ENCODE measurements at regions not wholly inside any gene's neighbourhood (a gene's known extent, or its start where the extent isn't known, plus 50 kb on each side); places are given as distances from the start of the nearest gene placed in this dataset.

DNA sequence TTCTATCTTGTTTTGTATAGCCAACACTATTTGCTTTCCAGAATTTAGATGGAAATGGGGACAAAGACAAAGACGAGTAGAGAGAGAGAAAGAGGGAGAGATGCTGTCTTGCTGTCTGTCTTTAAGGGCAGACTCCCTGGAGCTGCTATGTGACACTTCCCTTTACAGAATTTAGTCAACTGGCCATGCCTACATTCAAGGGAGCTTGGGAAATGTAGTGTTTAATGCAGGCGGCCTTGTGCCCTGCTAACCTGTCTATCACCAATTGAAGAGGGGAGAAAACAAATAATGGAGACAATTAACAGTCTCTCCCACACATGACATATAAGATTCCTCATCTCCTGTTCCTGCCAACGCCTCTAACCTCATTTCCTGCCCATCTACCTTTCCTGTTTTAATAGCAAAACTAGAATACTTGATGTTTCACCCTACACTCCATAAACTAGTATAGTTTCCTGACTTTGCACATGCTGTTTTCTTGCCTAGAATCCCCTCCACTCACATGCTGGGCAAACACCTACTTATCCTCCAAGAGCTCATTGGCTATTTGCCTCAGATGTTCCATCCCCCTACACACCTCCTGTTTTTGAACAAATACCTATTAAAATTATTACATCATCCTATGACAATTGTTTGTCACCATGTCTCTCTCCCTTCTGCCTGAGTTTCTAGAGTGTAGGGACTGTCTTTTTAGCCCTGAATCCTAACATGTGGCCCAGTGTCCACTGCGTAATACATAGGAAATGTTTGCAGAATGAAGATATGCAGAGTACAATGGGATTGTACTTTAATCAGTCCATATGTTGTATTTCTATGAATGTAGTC, 117.2 kb downstream of the SLC25A24 start:
- intact Hi-C loops (cut with micrococcal nuclease): no loop called here
- TF ChIP-seq, protein P1, sequence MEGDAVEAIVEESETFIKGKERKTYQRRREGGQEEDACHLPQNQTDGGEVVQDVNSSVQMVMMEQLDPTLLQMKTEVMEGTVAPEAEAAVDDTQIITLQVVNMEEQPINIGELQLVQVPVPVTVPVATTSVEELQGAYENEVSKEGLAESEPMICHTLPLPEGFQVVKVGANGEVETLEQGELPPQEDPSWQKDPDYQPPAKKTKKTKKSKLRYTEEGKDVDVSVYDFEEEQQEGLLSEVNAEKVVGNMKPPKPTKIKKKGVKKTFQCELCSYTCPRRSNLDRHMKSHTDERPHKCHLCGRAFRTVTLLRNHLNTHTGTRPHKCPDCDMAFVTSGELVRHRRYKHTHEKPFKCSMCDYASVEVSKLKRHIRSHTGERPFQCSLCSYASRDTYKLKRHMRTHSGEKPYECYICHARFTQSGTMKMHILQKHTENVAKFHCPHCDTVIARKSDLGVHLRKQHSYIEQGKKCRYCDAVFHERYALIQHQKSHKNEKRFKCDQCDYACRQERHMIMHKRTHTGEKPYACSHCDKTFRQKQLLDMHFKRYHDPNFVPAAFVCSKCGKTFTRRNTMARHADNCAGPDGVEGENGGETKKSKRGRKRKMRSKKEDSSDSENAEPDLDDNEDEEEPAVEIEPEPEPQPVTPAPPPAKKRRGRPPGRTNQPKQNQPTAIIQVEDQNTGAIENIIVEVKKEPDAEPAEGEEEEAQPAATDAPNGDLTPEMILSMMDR (IDR thresholded peaks at IDR 0.05; ENCODE audit: borderline replicate concordance): no peak
- H3K4me1 ChIP-seq: no peaks in the 10 kb centered on the region

DNA sequence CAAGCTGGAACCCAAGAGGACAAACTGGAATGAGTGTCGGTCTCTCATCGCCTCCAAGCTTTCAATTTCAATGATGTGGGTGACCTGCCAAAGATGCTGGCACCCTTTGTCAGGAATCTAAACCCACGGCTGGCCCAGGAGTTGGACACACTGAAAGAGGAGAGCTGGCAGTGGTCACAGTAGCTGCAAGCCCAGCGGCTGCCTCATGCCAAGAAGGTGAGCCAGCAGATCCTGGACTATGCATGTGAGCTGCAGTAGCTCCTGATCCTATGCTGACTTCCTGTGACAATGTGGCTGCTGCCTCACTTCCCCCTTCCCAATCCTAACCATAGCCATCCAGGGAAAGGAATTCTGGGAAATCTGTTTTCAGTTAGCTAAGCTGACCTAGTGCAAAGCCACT, 117.0 kb upstream of the VAV3 start:
- DNase-seq: no peak
- Histone ChIP-seq H3K9me3 (replicated peaks) (no peaks in the 10 kb centered on the region), H3K4me3 (no peak overlapping the region), H3K36me3 (no peaks in the 10 kb centered on the region), H3K4me1 (no peaks in the 10 kb centered on the region), H3K27me3 (ENCODE audit: low read depth) (no peaks in the 10 kb centered on the region), H3K27ac (replicated peaks) (no peak overlapping the region)
- TF ChIP-seq, protein P1 (IDR thresholded peaks at IDR 0.05; ENCODE audit: borderline replicate concordance): no peak
- intact Hi-C loops (cut with micrococcal nuclease): no loop called here

More for the DNA sequence above, 117.2 kb downstream of the SLC25A24 start:
- Histone ChIP-seq H3K27me3 (ENCODE audit: low read depth) (no peaks in the 10 kb centered on the region), H3K4me3 (no peak overlapping the region), H3K36me3 (no peaks in the 10 kb centered on the region), H3K27ac (replicated peaks) (no peak overlapping the region), H3K9me3 (replicated peaks) (no peaks in the 10 kb centered on the region)
- no peak for DNase-seq

DNA sequence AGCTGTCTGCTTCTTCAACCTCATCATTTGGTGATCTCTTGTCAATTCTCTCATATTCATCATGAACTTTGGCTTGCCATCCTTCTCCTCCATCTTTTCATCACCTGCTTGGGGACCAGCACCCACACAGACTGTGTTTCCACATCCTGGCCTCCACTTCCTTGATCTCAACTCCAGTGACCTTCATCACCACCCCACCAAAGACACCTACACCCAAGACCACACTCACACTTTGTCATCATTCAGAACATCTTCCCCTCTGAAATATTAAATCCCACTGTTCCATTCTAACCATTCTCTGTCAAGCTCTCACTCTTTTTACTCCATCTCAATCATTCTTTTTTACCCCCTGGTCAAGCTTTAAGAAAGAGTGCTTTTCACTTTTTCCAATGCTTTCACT, 115.5 kb upstream of the VAV3 start:
- no peaks in the 10 kb centered on the region for H3K4me1 ChIP-seq
- no peaks in the 10 kb centered on the region for H3K9me3 ChIP-seq (replicated peaks)
- no peaks in the 10 kb centered on the region for H3K27me3 ChIP-seq (ENCODE audit: low read depth)
- TF ChIP-seq, protein P1 (IDR thresholded peaks at IDR 0.05; ENCODE audit: borderline replicate concordance): no peak
- DNase-seq: no peak
- intact Hi-C loops (cut with micrococcal nuclease): no loop called here
- H3K36me3 ChIP-seq: no peaks in the 10 kb centered on the region
- H3K27ac ChIP-seq (replicated peaks): no peak overlapping the region
- no peak overlapping the region for H3K4me3 ChIP-seq

DNA sequence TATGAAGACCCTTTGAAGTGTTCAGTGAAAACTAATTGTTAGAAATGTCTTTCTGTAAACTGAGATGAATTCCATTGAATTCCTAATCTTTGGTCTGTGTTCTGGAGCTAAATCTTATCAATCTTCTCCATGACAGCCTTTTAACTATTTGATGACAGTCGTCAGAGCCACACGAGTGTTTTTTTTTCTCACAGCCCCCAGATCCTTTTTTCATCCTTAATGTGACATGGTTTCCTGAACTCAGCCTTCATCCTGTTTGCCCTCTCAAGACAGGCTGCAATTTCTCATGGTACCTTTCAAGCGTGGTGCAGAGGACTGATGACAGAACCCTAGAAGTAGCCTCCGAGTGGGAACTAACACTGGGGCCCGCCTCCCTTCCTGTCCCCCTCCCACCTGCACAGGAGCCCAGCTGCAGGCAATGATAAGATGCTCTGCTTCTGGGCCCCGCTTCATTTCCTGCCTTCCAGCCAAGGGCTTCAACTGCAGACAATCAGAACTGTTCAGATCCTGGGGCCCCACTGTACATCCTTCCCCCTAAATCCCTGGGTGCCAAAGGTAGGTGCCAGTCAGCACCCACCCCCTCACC, 114.6 kb upstream of the VAV3 start:
- no peaks in the 10 kb centered on the region for H3K36me3 ChIP-seq
- TF ChIP-seq, protein P1 (IDR thresholded peaks at IDR 0.05; ENCODE audit: borderline replicate concordance): no peak
- no peaks in the 10 kb centered on the region for H3K9me3 ChIP-seq (replicated peaks)
- DNase-seq: no peak
- intact Hi-C loops (cut with micrococcal nuclease): no loop called here
- no peaks in the 10 kb centered on the region for H3K27me3 ChIP-seq (ENCODE audit: low read depth)
- H3K4me1 ChIP-seq: no peaks in the 10 kb centered on the region
- no peak overlapping the region for H3K27ac ChIP-seq (replicated peaks)
- no peak overlapping the region for H3K4me3 ChIP-seq

DNA sequence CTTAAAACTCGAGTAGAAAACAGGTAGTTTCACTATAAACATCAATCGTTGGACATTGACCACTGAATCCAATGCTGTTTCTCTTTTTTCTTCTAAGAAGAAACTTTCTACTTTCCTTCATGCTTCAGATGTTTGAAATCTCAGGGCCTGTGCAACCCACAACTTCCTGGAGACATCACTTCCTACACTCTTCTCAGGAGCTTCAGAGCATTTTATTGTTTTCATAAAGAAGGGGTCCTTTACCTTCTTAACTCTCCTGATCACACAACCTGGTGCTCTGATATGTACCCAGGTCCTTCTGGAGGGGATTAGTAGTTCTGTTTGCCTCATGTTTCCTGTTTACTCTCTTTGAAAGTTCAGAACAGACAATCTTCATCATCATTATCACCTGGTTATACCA, 113.0 kb upstream of the VAV3 start:
- Histone ChIP-seq H3K36me3 (no peaks in the 10 kb centered on the region), H3K27ac (replicated peaks) (no peak overlapping the region)
- intact Hi-C loops (cut with micrococcal nuclease): no loop called here

More for the DNA sequence above, 113.0 kb upstream of the VAV3 start:
- no peak for DNase-seq
- no peaks in the 10 kb centered on the region for H3K4me1 ChIP-seq
- H3K27me3 ChIP-seq (ENCODE audit: low read depth): no peaks in the 10 kb centered on the region
- TF ChIP-seq, protein P1 (IDR thresholded peaks at IDR 0.05; ENCODE audit: borderline replicate concordance): no peak
- no peaks in the 10 kb centered on the region for H3K9me3 ChIP-seq (replicated peaks)
- no peak overlapping the region for H3K4me3 ChIP-seq
